Stimulated activated CD4-positive, alpha-beta T cell treated with anti-CD3 and anti-CD28 coated beads, Interleukin-2, amount 100 ng/mL, for 24 hours (primary cell): ENCODE measurements at regions not wholly inside any gene's neighbourhood (a gene's known extent, or its start where the extent isn't known, plus 50 kb on each side); places are given as distances from the start of the nearest gene placed in this dataset.

Experiments used
- DNase-seq, 2 donors: peaks; one replicate each; pipeline ENCODE4 v3.0.0-alpha.2; 2020

DNA sequence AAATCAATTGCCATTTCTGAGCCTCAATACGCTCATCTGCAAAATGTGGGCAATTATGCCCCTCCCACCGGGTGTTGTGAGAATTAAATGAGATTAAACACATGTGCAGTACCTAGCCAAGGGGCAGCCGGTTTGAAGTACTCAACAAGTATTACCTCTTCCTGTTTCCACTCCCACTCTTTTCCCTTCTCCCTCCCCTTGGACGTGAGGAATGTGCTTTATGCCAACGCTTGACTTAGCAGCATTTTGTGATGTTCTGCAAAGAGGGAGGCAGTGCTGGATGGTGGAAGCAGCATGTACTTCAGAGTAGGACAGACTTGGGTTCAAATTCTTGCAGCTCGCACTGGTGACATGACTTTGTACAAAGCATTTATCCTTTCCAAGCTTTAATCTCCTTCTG, 306.0 kb downstream of the BUD13 start:
- no peak for DNase-seq

DNA sequence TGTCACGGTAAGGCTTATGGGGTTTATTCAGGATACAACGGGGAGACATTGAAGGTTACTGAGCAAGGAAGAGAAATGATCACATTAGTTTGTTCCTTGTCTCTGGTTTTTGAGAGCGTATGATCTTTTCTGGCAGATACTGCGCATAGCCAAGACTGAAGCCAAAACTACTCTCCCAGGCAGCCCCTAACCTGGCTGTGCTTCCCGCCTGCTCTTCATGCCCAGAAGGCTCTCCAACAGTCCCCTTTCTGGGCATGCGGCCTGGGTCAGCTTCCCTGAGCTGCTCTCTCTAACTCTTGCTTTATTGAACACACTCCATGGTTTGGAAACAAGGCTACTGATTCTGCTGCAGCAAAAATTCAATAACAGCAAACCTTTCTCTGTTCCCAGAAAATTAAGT, 306.6 kb downstream of the BUD13 start:
- no peak for DNase-seq

DNA sequence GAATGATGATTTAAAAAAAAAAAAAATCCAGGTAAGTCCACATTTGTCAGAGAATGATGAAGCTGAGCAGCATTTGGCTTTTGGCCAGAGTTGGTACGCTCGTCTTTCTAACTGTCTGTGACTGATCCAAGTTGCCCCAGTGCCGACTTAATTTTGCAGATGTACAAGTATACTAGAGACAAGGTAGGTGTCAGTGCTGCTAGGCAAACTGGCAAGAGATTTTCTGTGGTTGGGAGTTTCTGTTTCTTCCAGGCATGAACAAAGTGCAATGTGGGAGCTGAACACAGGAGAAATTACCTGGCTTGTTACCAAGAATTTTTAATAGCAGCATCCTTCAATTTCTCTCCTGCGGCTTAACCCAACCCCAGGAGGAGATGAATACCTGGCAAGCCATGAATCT, 307.7 kb downstream of the BUD13 start:
- DNase-seq, result no peak

DNA sequence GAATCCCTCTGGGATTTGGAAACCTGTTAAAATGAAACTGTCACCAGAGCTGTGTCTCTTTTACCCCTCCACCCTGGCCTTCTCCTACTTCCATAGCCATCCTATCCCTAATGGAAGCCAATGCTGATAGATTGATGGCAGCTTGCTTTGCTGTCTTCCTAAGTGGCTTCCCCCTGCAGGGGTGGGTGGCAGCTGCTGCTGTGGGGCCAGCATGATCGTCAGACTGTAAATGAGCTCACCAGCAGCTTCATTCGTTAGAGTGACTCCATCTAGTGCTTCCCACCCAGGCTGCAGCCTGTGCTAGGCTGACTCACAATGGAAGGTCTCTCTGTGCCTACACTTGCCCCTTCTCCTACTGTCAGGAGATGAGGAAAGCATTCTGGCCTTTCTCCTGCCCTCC, 311.0 kb downstream of the BUD13 start:
- DNase-seq, result no peak

DNA sequence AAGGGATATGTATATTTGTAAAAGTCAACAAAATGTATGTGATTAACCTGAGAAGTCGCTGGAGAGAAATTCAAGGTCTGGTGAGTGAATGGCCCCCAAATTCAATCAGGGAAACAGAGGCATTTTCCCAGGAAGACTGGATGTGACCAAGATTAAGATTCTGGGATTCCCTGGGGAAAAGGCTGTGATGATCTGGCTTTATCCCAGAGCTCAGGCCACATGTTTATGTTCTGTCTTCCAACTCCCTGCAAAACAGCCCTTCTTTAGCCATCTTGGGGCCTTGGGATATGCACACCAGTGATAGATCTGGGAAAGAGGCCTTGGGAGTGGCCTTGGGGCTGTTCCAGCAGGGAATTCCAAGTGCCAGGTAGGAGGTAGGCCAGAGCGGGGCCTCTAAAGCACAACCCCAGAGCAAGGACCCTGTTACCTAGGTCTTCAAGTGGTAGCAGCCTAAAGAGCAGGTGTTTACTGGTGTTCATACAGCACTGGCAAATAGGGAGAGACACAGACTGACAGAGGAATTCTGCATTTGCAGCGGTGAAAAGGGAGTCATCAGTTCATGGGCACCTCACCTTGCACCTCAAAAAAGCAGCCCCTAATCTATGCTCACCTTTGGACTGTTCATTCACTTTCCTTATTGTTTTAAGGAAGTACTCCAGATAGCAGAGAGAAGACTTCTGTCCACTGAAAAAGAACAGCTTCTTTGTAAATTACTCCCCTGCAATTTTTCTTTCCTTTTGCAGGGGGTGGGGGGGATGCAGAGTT, 312.4 kb downstream of the BUD13 start:
- DNase-seq, result no peak

DNA sequence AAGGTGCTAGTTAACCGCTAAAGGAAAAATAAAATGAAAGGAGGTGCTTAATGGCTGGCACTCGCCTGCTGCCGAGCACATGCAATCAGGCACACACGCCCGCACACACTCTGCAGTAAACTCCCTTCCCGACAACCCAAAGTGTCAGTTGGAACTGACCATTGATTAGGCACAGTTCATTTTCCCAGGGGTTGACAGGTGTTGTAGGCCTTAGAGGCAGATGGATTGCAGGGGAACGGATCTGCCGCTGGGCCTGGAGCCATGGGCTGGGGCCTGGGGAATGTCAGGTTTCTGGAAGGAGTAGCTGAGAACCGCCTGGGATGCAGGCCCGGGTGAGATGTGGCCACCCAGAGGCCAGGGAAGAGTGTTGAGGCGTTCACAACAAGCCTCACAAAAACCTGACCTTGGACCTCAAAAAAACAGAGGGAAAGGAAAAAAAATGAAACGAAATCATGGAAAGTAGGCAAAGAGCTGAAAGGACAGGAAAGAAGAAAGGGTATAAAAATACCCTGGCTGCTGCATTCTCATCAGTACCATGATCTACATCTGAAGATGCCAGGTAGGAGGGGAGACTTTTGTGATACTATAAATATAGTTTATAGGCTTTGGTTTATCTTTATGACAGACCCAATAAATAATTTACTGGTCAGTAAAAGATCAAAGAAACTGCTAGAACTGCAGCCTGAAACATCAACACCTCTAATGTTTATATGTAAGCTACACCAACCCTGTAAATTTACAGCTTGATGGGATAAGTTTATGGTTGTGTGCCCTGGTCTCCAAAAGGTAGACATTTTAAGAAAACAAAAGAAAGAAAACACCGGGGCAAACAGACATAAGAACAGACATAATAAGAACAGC, 313.4 kb downstream of the BUD13 start:
- DNase-seq, result no peak

DNA sequence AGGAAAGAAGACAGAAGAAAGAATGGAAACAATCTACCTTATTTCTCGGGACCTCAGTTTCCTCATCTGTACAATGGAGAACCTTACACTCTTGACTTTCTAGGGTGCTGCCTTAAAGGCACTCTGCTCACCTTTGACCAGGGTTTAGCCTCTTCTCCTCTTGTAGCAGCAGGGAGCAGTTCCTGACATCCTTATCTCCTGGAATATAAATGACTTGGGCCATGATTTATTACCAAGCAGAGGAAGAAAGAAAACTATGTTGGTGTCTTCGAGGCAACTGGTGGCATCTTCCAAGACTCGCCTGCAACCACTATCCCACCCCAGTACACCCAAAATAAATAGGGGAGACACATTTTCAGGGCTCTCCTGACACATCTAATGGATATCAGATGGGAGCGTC, 314.2 kb downstream of the BUD13 start:
- no peak for DNase-seq

DNA sequence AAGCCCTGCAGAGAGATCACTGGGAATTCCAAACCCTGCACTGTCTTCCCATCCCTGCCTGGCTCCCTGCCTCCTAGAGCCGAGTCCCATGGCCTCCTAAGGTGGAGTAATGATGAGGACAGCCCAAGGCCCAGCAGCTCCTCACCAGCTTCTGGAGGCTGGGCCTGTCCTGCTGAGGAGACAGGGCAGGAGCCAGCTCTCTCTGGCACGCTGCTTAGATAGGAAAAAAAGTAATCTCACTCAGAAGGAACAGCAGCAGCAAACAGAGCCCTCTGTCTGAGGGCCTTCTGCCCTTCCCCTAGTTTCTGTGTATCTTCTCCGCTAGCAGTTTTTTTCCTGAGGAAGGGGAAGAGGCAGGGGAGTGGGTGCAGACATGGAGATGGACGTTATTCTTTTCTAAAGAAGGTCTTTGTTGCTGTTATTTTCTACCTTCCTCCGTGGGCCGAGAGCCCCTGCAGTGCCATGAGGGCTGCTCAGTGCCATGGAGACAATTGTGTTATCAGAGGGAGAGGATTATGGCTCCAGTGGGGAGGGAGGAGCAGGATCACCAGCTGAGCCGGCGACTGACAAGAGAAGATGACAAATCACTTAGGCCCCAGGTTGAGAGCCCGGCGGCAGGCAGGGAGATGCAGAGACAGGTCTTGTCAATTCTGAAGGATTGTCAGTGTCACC, 315.3 kb downstream of the BUD13 start:
- DNase-seq, result no peak

DNA sequence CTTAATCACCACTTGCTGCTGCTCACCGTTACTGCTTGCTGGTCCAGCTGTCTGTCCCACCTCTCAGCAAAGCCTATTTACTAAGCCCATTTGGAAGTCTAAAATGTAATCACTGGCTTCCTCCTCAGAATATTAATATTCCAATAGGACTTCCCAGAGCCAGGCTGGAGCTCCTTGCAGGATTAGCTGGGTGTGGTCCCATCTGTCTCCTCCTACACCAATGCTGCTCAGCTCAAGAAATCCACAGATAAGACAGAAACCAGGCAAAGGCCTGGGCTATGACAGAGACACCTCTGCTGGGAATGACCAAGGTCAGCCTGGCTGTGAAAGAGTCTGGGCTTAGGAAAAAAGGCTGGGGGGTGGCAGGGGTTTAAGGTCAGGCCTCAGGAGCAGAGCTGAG, 317.8 kb downstream of the BUD13 start:
- DNase-seq, result no peak

DNA sequence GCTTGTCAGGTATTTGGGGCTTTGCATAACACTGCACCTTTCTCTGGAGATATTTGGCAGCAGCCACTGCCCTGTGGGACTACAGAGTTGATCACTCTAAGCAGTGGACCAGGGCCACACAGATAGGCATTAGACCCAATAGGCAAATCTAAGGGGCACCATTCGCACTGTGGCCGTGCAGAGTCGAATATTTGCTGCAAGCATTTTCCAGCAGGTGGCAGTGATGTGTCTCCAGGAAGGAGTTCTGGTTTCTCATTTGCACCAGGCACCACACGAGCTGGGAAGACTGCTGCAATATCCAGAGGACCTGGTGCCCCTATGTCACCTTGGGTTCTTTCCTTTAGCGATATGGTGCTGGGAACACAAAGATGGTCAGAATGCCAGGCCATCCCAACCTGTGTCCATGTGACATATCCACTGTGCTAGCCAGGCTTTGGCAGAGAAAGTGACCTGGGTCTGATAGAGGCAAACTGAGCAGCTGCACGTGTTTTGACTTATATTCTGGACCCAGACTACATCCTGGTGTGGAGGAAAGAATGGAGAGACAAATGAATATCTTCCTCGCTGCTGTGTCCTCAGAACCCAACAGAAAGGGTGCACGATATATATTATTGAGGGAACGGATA, 318.7 kb downstream of the BUD13 start:
- DNase-seq, result peak in 1 of 2 donors; percentile 37

DNA sequence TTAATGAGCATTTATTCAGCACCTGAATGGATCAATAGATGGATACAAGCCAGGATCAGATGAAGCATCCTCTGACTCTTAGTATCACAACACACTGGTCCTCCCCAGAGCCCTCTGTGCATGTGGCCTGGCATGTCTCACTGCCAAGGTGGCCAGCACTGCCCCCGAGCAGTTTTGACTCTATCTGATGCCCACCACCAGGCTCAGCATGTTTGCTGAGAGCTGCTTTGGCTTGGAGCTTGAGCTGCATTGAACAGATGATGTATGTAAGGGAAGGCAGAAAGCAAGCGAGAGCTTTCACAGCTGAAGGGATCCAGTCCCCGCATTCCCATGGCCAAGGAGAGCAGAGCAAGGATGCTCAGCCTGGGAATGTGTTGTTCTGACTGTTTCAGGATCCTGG, 320.3 kb downstream of the BUD13 start:
- no peak for DNase-seq

DNA sequence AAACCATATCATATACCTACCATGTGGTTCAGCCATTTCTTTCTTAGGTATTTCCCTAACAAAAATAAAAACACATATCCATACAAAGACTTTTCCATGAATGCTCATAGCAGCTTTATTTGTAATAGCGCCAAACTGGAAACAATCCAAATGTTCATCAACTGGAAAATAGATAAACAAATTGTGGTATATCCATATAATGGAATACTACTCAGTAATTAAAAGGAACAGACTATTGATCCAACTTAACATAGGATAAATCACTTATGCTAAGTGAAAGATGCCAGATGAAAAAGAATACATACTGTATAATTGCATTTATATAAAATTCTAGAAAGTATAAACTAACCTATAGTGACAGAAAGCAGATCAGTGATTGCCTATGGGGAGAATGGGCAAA, 323.3 kb downstream of the BUD13 start:
- no peak for DNase-seq

DNA sequence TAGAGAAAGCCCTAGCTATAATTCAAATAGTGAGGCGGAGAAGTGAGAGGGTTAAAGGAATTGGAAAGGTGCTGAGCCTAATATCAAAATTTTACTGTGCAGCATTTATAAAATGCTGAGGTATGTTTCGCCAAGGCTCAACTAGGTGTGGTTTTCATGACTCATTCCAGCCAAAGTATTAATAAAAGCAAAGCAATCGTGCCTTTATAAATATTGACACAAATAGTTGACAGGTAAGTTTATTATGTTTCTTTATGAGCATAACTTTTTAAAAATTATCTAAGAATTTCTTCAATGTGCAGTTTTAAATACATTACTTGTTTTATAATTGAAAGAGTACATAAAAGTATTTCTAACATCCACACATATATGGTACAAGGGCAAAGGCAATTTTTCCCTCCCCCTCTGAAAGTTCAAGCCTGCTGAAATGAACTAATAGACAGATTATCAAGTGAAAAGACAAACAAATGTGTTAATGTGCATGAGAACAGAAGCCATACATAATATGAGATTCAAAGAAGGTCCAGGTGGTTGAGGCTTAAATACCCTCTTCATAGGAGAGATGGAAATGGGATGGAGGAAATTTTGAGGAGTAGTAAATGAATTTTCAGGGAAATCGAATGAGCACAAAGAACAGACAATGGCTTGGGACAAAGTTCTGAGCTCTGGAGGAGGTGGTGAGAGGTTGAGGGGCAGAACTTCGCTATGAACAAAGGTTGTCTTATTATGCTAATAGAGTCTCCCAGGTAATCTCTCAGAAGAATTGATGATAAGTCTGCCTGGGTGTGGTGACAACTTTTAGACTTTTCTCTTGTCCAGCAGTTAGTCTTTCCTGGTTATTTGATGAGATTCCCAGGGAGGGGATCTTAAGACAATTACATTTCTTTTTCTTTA, 326.5 kb downstream of the BUD13 start:
- no peak for DNase-seq

DNA sequence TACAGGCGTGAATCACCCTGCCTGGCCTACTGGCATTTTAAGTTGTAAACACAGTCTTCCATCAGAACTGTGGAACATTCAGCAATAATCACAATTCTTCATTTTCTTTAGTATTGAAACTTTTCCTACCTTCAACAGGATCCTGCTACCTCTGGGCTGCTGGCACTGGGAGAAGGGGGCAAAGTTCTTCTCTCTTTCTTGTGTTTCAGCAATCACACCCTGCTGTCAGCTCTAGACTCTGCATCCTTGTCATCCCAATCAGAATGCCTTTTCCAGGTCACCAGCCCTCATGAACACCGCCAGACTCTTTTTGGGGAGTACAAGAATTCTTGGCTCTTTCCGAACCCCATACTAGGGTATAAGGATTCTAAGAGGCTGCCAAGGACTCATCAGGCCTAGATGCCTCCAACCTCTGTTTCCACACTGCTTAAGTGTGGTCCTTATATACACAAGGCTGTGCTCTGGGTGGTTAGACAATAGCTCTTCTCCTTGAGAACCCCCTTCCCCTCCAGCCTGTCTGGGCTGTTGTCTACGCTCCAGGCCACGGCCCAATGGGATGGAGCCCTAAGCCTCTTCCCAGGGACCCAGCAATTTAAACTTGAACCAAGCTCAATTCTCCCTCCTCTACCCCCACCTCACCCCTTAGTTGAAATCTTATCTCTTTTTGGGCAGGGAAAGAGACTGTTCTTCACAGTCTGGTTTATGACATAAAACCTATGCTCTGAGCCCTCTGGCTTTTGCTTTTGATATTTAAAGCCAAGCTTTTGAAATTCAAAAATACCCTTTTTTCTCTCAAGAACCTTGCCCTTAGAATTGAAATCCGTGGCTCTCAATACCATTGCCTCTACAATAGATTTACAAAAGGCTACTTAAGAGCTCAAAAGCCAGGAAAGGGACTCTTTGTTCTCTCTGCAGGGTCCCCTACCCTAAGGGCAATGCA, 327.4 kb downstream of the BUD13 start:
- no peak for DNase-seq

DNA sequence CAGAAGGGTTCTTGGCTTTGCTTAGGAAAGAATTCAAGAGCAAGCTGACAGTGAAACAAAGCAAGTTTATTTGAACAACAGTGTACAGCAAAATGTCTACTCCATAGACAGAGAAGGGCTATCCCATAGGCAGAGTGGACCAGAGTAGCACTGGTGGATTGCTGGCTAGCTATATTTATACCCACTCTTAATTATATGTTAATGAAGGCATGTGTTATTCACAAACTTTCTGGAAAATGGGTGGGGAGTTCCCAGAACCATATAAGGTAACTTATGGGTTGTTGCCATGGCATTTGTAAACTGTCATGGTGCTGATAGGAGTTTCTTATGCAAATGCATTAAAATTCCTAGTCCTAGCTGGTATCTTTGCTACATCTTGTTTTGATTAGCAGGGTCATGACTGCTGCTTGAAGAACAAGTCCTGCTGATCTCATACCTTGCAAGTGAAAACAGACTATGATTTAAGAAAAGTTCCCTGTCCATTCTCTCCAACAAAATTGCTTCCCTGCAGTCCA, 330.5 kb downstream of the BUD13 start:
- no peak for DNase-seq

DNA sequence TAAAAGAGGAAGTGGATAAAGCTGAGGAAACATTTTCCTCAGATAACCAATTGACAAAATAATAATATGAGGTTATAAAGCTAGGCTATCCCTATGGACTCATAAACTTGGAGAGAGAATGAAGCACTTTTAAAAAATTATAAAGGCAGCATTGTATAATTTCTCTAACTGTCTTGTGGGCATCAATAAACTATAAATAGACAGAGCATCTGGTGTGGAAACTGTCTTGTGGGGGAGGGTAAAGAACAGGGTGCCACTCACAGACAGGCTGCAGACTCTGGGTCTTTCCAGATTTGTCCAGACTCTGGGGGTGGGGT, 333.5 kb downstream of the BUD13 start:
- DNase-seq, result no peak

DNA sequence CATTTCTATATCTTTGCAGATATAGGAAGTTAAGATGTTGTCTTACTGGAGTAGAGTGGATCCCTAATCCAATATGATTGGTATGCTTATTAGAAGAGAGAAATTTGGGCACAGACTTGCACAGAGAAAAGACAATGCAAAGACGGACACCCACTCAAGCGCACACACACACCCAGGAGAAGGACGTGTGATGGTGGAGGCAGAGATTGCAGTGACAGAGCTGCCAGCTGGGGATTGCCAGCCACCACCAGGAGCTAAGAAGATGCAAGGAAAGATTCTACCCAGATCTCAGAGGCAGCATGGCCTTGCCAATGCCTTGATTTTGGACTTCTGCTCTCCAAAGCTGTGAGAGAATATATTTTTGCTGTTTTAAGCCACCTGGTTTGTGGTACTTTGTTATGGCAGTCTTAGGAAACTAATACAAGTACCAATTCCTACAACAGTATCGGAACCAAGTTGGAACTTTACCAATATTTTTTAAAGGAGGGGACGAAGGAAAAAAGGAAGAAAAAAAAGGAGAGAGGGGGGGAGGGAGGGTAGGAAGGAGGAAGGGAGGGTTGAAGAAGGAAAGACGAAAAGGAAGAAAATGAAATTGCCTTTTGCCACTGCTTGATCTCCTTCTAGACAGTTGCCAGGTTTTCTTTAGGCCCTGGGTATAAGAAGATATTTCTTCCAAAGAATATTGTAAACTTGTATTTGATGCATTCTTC, 334.0 kb downstream of the BUD13 start:
- DNase-seq, result no peak

DNA sequence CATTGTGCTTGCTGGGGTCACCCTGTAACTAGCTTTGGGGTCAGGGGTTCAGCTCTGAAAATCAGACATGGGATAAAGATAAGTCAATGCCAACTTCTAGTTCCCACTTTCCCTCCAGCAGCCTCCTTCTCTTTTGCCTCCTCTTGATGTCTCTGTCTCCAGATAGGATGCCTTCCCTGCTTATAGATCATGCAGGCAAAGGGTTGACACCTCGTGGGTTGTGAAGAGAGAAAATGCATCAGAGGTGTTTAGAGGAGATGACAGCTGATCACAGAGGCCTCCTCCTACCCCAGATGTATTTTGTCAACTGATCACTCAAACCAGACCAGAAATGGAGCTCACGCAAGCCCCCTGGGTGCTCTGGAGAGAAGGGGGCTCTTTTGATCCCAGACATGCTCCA, 337.8 kb downstream of the BUD13 start:
- no peak for DNase-seq

DNA sequence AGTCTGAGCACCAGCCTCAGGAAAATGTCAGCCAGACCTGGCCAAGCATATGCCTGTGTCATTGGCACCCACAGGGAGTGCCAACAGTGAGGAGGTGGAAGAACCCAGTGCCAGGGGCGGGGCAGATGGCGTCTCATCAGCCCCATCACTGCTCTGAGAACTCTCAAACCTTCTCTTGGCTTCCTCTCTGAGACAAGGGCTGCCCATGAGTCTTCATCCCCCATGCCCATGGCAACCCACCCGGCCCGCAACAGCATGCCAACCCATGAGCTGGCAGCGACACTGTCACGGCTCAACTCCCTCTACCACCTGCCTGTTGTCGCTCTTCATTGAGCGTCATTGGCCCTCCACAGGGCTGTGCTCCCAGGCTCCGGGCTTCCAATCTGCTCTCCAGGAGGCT, 340.5 kb downstream of the BUD13 start:
- DNase-seq, result no peak

DNA sequence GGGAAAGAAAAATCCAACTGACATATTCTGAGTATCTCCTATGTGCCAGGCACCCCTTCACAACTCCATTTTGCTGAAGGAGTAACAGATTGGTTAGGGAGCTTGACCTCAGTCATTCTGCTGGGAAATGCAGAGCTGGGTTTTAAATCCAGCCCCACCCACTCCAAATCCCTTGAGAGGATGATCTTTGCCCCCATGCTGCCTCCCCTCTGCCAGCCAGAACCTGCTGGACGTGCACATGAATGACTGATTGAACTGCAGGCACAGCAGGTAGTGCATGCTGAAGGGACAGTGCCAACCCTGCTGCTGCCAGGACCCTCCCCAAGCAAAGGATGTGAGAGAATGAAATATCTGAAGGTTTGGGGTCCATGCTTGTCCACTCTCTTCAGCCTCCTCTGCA, 340.9 kb downstream of the BUD13 start:
- no peak for DNase-seq

DNA sequence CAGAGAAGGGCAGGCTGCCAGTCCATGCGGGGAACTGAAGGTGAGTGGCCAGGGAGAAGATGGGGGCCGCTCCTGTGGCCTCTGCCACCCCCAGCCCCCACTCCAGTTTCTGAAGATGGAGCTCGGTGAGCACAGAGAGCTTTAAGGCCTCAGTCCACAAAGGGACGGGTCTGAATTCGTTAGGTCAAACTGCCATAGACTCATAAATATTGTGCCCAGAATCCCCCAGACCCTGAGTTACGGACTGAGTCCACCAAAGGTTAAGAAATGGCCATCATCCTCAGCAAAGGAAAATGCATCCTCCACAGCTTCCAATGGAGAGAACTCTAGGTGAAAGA, 344.2 kb downstream of the BUD13 start:
- DNase-seq, result no peak
